H1 (cell line): ENCODE measurements at regions not wholly inside any gene's neighbourhood (a gene's known extent, or its start where the extent isn't known, plus 50 kb on each side); places are given as distances from the start of the nearest gene placed in this dataset.

Source experiments
- CTCF ChIA-PET: fragments of 300-600 bp; sonication (Branson Sonifier 250); formaldehyde crosslinking; loops from one replicate; lab custom pipeline; 2021; ENCODE audit not compliant: partially characterized antibody; lab: Charles Lee
- POLR2A ChIA-PET: fragments of 300-600 bp; sonication (Branson Sonifier 250); formaldehyde crosslinking; loops from one replicate; lab custom pipeline; 2021; ENCODE audit warnings: inconsistent platforms; ENCODE audit not compliant: partially characterized antibody; lab: Charles Lee
- DNase-seq, 2 experiments: peaks; one replicate each; pipeline versions ENCODE4 v3.0.0 to v3.0.0-alpha.2; 2010 to 2022; ENCODE audit warnings: low spot score in 2 of 2, low read depth in 1 of 2, mixed read lengths in 1 of 2
- FAIRE-seq: peaks from 2 replicates; lab custom pipeline; 2011; peaks lifted over from hg19 to GRCh38; lab: Jason Lieb, UNC
- H2AFZ ChIP-seq: 2 replicates; pipeline ENCODE4 v1.8.1; 2012; ENCODE audit warnings: low read length, inconsistent platforms
- H2AK5ac ChIP-seq: 2 replicates; pipeline ENCODE4 v1.6.1; 2013; ENCODE audit warnings: low read depth, low read length
- H2BK120ac ChIP-seq: replicated peaks from 2 replicates; pipeline ENCODE3; 2013; ENCODE audit warnings: low read depth, low read length, inconsistent platforms
- H2BK12ac ChIP-seq: 2 replicates; pipeline ENCODE4 v1.6.1; 2013; ENCODE audit warnings: low read depth, low read length
- H2BK15ac ChIP-seq: 2 replicates; pipeline ENCODE4 v1.6.1; 2013; ENCODE audit warnings: low read length
- H2BK20ac ChIP-seq: 2 replicates; pipeline ENCODE4 v1.6.1; 2013; ENCODE audit warnings: low read length
- H2BK5ac ChIP-seq: 2 replicates; pipeline ENCODE4 v1.6.1; 2013; ENCODE audit warnings: low read depth, low read length
- H3K14ac ChIP-seq: 2 replicates; pipeline ENCODE4 v1.6.1; 2013; ENCODE audit warnings: inconsistent platforms; ENCODE audit not compliant: insufficient read length
- H3K18ac ChIP-seq: 2 replicates; pipeline ENCODE4 v1.6.1; 2013; ENCODE audit warnings: low read length; ENCODE audit errors: extremely low read depth
- H3K23ac ChIP-seq: 2 replicates; pipeline ENCODE4 v1.6.1; 2013; ENCODE audit warnings: inconsistent platforms; ENCODE audit not compliant: insufficient read length
- H3K23me2 ChIP-seq: 2 replicates; pipeline ENCODE4 v1.6.1; 2013; ENCODE audit warnings: low read depth, low read length
- H3K27ac ChIP-seq: 2 replicates; pipeline ENCODE4 v1.6.1; 2011; ENCODE audit warnings: low read depth, low read length, inconsistent platforms
- H3K27me3 ChIP-seq, 4 experiments: replicated peaks in 1 of 4; 1 replicate in 1 of 4; 2 replicates in 3 of 4; pipeline versions ENCODE4 v1.6.1 to v1.8.1; 2011 to 2013; ENCODE audit warnings: low read length in 3 of 4, mild to moderate bottlenecking in 3 of 4, inconsistent platforms in 2 of 4, mixed read lengths in 2 of 4, moderate library complexity in 1 of 4; ENCODE audit not compliant: control insufficient read depth in 3 of 4, insufficient read depth in 3 of 4; ENCODE audit errors: extremely low read depth in 1 of 4
- H3K36me3 ChIP-seq, 4 experiments: 2 replicates each; pipeline versions ENCODE4 v1.6.1 to v1.8.1; 2011 to 2013; ENCODE audit warnings: mild to moderate bottlenecking in 4 of 4, low read length in 3 of 4, moderate library complexity in 2 of 4, control low read depth in 1 of 4, inconsistent platforms in 1 of 4; ENCODE audit not compliant: insufficient read depth in 4 of 4, control insufficient read depth in 2 of 4
- H3K4ac ChIP-seq: replicated peaks from 2 replicates; pipeline ENCODE3; 2013; ENCODE audit warnings: low read length, low read depth, mixed read lengths, inconsistent platforms; ENCODE audit not compliant: insufficient read length
- H3K4me1 ChIP-seq, 4 experiments: replicated peaks in 1 of 4; 1 replicate in 1 of 4; 2 replicates in 3 of 4; pipeline versions ENCODE4 v1.6.1 to v1.8.1; 2011 to 2013; ENCODE audit warnings: low read length in 3 of 4, inconsistent platforms in 2 of 4, mixed read lengths in 1 of 4; ENCODE audit not compliant: insufficient read depth in 4 of 4, control insufficient read depth in 3 of 4
- H3K4me2 ChIP-seq, 2 experiments: 2 replicates each; pipeline versions ENCODE4 v1.6.1 to v1.8.1; 2011 to 2013; ENCODE audit warnings: low read depth in 2 of 2, low read length in 2 of 2, control low read depth in 1 of 2, inconsistent platforms in 1 of 2, mild to moderate bottlenecking in 1 of 2; ENCODE audit not compliant: insufficient read depth in 1 of 2
- H3K4me3 ChIP-seq, 4 experiments: fragments of 200-600, 300-600 bp in 1 of 4; sonication (generic), shearing (Covaris generic), sonication (Bioruptor Twin) in 1 of 4; 2 replicates each; pipeline versions ENCODE4 v1.5.1 to v1.8.1; 2011 to 2016; ENCODE audit warnings: low read length in 4 of 4, low read depth in 3 of 4, control low read depth in 2 of 4, inconsistent platforms in 2 of 4, mild to moderate bottlenecking in 2 of 4, mixed read lengths in 1 of 4, moderate library complexity in 1 of 4; ENCODE audit not compliant: insufficient read depth in 2 of 4; ENCODE audit errors: extremely low read depth in 1 of 4
- H3K56ac ChIP-seq: replicated peaks from 2 replicates; pipeline ENCODE3; 2013; ENCODE audit warnings: low read depth, mild to moderate bottlenecking, mixed read lengths, low read length, inconsistent platforms; ENCODE audit not compliant: insufficient read length
- H3K79me1 ChIP-seq: 2 replicates; pipeline ENCODE4 v1.6.1; 2013; ENCODE audit warnings: low read depth, low read length, control low read depth
- H3K79me2 ChIP-seq, 2 experiments: 2 replicates each; pipeline versions ENCODE4 v1.6.1 to v1.8.1; 2012 to 2013; ENCODE audit warnings: low read length in 2 of 2, mild to moderate bottlenecking in 2 of 2, inconsistent platforms in 1 of 2; ENCODE audit not compliant: insufficient read depth in 2 of 2, control insufficient read depth in 1 of 2
- H3K9ac ChIP-seq, 4 experiments: replicated peaks in 1 of 4; 1 replicate in 1 of 4; 2 replicates in 3 of 4; pipeline versions ENCODE4 v1.6.1 to v1.8.1; 2011 to 2013; ENCODE audit warnings: low read depth in 3 of 4, low read length in 3 of 4, control low read depth in 2 of 4, mild to moderate bottlenecking in 2 of 4, moderate library complexity in 2 of 4, inconsistent platforms in 1 of 4; ENCODE audit errors: extremely low read depth in 1 of 4
- H3K9me3 ChIP-seq, 2 experiments: 2 replicates each; pipeline versions ENCODE4 v1.6.1 to v1.8.1; 2012 to 2013; ENCODE audit warnings: mild to moderate bottlenecking in 2 of 2, moderate library complexity in 2 of 2, control low read depth in 1 of 2, inconsistent platforms in 1 of 2, low read depth in 1 of 2, low read length in 1 of 2, mixed read lengths in 1 of 2; ENCODE audit not compliant: insufficient read depth in 2 of 2
- H4K20me1 ChIP-seq, 2 experiments: replicated peaks in 1 of 2; 2 replicates each; pipeline versions ENCODE3 to v1.8.1; 2011 to 2013; ENCODE audit warnings: inconsistent platforms in 2 of 2, low read length in 2 of 2, mild to moderate bottlenecking in 1 of 2; ENCODE audit not compliant: insufficient read depth in 2 of 2, control insufficient read depth in 1 of 2
- H4K5ac ChIP-seq: 2 replicates; pipeline ENCODE4 v1.6.1; 2013; ENCODE audit warnings: low read length, low read depth, mixed read lengths, inconsistent platforms; ENCODE audit not compliant: insufficient read length
- H4K8ac ChIP-seq: 2 replicates; pipeline ENCODE4 v1.8.0; 2013; ENCODE audit warnings: mild to moderate bottlenecking, moderate library complexity, low read length, inconsistent platforms; ENCODE audit not compliant: insufficient read depth; ENCODE audit errors: extremely low read depth
- H4K91ac ChIP-seq: replicated peaks from 2 replicates; pipeline ENCODE3; 2013; ENCODE audit warnings: low read length, mixed read lengths, inconsistent platforms; ENCODE audit not compliant: insufficient read length
- POU5F1 ChIP-seq: IDR thresholded peaks from 2 replicates; pipeline ENCODE4 v1.6.1; 2011; ENCODE audit warnings: low read depth, mild to moderate bottlenecking, low read length, moderate library complexity
- SP4 ChIP-seq: IDR thresholded peaks from 2 replicates; pipeline ENCODE4 v1.6.1; 2012; ENCODE audit warnings: low read length, inconsistent platforms
- WGBS, 2 experiments: shearing (Covaris generic) in 1 of 2; methylation state at CpG; one replicate each; pipeline versions ENCODE4 v1.1.6 to v1.1.7; 2013 to 2015; ENCODE audit warnings: low lambda C conversion rate in 2 of 2, mixed read lengths in 2 of 2, inconsistent platforms in 1 of 2, low coverage in 1 of 2, missing lambda C conversion rate in 1 of 2; ENCODE audit not compliant: insufficient replicate concordance in 2 of 2, insufficient coverage in 1 of 2, insufficient read length in 1 of 2; ENCODE audit errors: extremely low coverage in 1 of 2, missing lambda C conversion rate in 1 of 2; 5-methylcytosine and 5-hydroxymethylcytosine counted together

DNA sequence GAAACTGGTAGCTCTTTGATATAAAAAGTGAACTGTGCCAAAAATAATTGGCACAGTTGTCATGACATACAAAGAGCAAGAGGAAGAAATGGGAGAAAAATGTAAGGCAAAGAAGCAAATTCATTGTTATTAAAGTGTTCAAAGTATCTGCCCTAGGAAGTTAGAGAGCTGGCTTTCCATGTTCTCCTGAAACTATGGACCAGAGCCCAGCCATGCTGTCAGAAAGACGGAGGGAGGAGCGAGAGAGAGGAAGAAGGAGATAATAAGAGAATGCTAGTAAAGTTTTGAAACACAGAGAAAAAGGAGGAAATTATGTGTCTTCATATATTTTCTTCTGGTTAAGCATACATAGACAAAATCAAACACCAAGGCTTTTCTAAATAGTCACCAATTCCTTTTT is 78.1 kb upstream of the PELI2 start:
- H2AK5ac ChIP-seq, result no peak overlapping the region
- FAIRE-seq, result no peak

More for the DNA sequence above, 78.1 kb upstream of the PELI2 start:
- CTCF ChIA-PET, result no interaction called here
- H4K91ac ChIP-seq, result no peak overlapping the region
- H3K4ac ChIP-seq, result no peak overlapping the region
- no peak overlapping the region for H3K56ac ChIP-seq
- no peak for DNase-seq
- H3K36me3 ChIP-seq, result no peaks in the 10 kb centered on the region
- H2BK15ac ChIP-seq, result no peak overlapping the region
- no peak overlapping the region for H3K4me3 ChIP-seq
- H4K5ac ChIP-seq, result no peak overlapping the region
- no peak overlapping the region for H2BK12ac ChIP-seq
- H3K4me2 ChIP-seq, result no peak overlapping the region
- no peaks in the 10 kb centered on the region for H4K20me1 ChIP-seq
- H2BK20ac ChIP-seq, result no peak overlapping the region
- no peaks in the 10 kb centered on the region for H3K23me2 ChIP-seq
- H3K79me2 ChIP-seq, result no peaks in the 10 kb centered on the region
- no peak overlapping the region for H4K8ac ChIP-seq
- no peak overlapping the region for H2BK120ac ChIP-seq
- TF ChIP-seq SP4, result no peak
- no peak for TF ChIP-seq POU5F1
- no peak overlapping the region for H3K9ac ChIP-seq
- H3K9me3 ChIP-seq, result no peaks in the 10 kb centered on the region
- no peaks in the 10 kb centered on the region for H3K27me3 ChIP-seq
- H3K4me1 ChIP-seq, result no peaks in the 10 kb centered on the region
- no peak overlapping the region for H3K27ac ChIP-seq
- H3K79me1 ChIP-seq, result no peaks in the 10 kb centered on the region
- no peak overlapping the region for H3K18ac ChIP-seq
- H2AFZ ChIP-seq, result no peak overlapping the region
- H3K23ac ChIP-seq, result no peak overlapping the region
- no peak overlapping the region for H3K14ac ChIP-seq
- H2BK5ac ChIP-seq, result no peak overlapping the region
- 97% methylated on average over 2 of the region's 2 CpGs; no CpG with 5 or more reads in 1 of the 2 experiments for WGBS, 2 experiments
- POLR2A ChIA-PET, result no interaction called here
